Cardiac muscle cell (in vitro differentiated cells and primary cell): ENCODE measurements at regions not wholly inside any gene's neighbourhood (a gene's known extent, or its start where the extent isn't known, plus 50 kb on each side); places are given as distances from the start of the nearest gene placed in this dataset.
A peak's percentile ranks its signal among the peaks of the same experiment; 100 is the strongest.

Experiments
- DNase-seq, 2 donors: peaks; one replicate each; pipeline versions ENCODE4 v3.0.0 to v3.0.0-alpha.2; 2010 to 2017; ENCODE audit warnings: low read depth in 1 of 2, low spot score in 1 of 2
- H3K27ac ChIP-seq: fragments of 200-600 bp; sonication (generic); 2 replicates; pipeline ENCODE4 v1.5.1; 2016
- H3K27me3 ChIP-seq: fragments of 200-600 bp; sonication (generic); 2 replicates; pipeline ENCODE4 v1.6.0; 2016; ENCODE audit warnings: control low read depth
- H3K36me3 ChIP-seq: fragments of 200-600 bp; sonication (generic); 2 replicates; pipeline ENCODE4 v1.5.1; 2016; ENCODE audit warnings: control low read depth
- H3K4me1 ChIP-seq: fragments of 200-600 bp; sonication (generic); 2 replicates; pipeline ENCODE4 v1.8.1; 2017; ENCODE audit warnings: low read depth, mild to moderate bottlenecking, mixed run types
- H3K4me3 ChIP-seq: fragments of 200-600 bp; sonication (generic); 2 replicates; pipeline ENCODE4 v1.5.1; 2016; ENCODE audit warnings: mild to moderate bottlenecking
- H3K9me3 ChIP-seq: fragments of 200-600 bp; sonication (generic); 2 replicates; pipeline ENCODE4 v1.5.1; 2017; ENCODE audit warnings: low read depth, mild to moderate bottlenecking, control low read depth
- TF ChIP-seq, protein P1 (sequence below): IDR thresholded peaks from 2 replicates; pipeline ENCODE4 v1.5.1; 2012; ENCODE audit warnings: low read depth, mild to moderate bottlenecking, low read length

DNA sequence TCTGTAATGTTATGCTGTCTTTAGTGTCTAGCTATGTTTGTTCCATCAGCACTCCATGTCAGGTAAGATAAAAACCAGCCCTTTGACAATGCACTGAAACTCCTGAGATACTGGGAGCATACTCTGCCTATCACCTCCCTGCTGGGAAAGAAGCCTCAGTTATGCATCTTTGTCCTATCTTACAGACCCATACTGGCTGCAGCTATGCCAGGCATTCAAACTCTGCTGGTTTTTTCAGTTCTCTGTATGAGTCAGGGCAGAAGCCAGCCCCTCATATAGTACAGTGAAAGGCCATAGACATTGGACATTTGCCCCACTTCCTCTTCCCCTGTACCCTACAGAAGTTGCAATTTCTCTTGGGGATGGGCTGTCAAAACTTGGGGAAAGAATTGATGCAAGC lies 181.1 kb upstream of the RGPD4 start:
- no peaks in the 10 kb centered on the region for H3K27me3 ChIP-seq
- TF ChIP-seq, protein P1, sequence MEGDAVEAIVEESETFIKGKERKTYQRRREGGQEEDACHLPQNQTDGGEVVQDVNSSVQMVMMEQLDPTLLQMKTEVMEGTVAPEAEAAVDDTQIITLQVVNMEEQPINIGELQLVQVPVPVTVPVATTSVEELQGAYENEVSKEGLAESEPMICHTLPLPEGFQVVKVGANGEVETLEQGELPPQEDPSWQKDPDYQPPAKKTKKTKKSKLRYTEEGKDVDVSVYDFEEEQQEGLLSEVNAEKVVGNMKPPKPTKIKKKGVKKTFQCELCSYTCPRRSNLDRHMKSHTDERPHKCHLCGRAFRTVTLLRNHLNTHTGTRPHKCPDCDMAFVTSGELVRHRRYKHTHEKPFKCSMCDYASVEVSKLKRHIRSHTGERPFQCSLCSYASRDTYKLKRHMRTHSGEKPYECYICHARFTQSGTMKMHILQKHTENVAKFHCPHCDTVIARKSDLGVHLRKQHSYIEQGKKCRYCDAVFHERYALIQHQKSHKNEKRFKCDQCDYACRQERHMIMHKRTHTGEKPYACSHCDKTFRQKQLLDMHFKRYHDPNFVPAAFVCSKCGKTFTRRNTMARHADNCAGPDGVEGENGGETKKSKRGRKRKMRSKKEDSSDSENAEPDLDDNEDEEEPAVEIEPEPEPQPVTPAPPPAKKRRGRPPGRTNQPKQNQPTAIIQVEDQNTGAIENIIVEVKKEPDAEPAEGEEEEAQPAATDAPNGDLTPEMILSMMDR = no peak
- no peaks in the 10 kb centered on the region for H3K9me3 ChIP-seq
- H3K4me1 ChIP-seq = no peaks in the 10 kb centered on the region
- no peak overlapping the region for H3K27ac ChIP-seq
- H3K36me3 ChIP-seq = no peaks in the 10 kb centered on the region
- no peak overlapping the region for H3K4me3 ChIP-seq
- DNase-seq = peak in 1 of 2 donors; percentile 15

DNA sequence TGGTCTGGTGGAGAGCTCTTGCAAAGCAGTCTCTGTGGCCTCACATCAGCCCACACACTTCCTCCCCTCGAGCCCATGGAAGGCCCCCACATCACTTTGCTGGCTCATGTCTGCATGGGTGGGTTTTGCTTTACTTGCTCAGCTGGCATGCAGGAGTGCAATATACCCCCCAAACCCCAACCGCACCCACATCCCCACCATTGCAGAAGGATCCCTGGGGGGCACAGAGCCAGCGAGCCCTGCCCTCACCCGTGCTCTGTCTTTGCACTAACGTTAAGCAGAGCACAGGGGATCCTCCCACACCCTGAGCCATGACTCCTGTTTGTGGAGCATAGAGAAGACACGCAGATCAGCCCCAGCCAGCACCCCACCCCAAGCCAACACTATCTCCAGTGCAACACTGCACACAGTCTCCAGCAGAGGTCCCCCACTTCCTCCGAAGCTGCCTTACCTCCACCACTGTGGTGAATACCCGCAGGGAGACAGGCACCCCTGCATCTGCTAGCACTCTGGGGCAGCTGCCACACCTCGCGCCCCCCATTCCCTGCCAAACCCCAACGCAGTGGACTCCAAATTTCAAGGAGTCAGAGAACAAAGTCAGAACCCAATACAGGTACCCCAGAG lies 177.8 kb upstream of the RGPD4 start:
- TF ChIP-seq, protein P1 = no peak
- Histone ChIP-seq H3K4me1 (no peaks in the 10 kb centered on the region), H3K27ac (no peak overlapping the region), H3K27me3 (no peaks in the 10 kb centered on the region), H3K9me3 (no peaks in the 10 kb centered on the region), H3K4me3 (no peak overlapping the region), H3K36me3 (no peaks in the 10 kb centered on the region)
- DNase-seq = no peak

DNA sequence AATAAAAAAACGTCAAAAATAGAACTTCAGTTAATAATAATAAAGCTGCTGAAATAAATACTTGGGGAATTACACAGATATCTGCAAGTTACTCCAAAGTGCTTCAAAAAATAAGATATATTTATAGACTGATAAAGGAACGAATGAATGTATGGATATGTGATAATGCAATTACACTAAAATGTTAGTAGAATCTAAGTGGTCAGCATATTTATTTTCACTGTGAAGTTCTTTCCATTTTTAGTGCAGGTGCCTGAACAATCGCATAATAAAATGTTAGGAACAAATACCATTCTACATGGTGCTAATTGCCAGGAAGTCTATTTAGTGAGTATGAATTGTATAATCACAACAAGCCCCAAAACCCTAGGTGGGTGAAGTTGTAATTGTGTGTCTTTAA lies 169.6 kb upstream of the RGPD4 start:
- Histone ChIP-seq H3K27ac (no peak overlapping the region), H3K4me3 (no peak overlapping the region), H3K9me3 (no peaks in the 10 kb centered on the region), H3K27me3 (no peaks in the 10 kb centered on the region), H3K4me1 (peaks cover 7% of the 10 kb centered on the region), H3K36me3 (no peaks in the 10 kb centered on the region)
- no peak for DNase-seq
- TF ChIP-seq, protein P1 = no peak

DNA sequence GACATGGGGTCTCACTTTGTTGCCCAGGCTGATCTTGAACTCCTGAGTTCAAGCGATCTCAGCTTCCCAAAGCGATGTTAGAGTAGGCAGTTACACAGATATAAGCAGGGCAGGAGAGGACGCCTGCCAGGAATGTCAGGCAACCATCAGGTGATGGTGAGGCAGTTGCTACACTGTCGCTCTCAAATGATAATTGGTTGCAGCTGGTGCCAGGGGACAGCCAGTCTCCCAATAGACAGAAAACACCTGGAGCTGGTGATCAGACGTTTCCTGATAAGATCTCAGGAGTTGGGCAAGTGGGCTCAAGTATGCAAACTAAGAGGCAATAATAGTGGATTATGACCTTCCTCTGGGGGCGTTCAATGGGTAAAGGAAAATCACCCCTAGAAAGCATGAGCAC lies 163.1 kb upstream of the RGPD4 start:
- DNase-seq = no peak
- TF ChIP-seq, protein P1 = no peak
- Histone ChIP-seq H3K27me3 (no peaks in the 10 kb centered on the region), H3K4me3 (no peak overlapping the region), H3K9me3 (no peaks in the 10 kb centered on the region), H3K36me3 (no peaks in the 10 kb centered on the region), H3K4me1 (no peaks in the 10 kb centered on the region), H3K27ac (no peak overlapping the region)

DNA sequence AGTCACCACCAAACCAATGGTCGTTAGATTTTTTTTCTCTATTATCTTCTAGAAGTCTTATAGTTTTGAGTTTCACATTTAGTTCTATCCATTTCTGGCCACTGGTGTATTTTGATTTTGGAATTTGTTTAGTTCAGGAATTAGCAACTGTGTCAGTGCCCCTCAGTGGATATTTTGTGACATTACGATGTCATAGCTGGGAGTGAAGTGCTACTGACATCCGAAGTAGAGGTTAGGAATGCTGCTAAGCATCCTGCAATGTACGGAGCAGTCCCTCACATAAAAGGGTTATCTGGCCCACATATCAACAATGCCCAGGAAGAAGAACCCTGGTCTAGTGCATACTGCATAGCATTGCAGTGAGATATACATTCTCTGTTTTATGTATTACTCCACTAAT lies 157.4 kb upstream of the RGPD4 start:
- H3K27me3 ChIP-seq = no peaks in the 10 kb centered on the region
- no peaks in the 10 kb centered on the region for H3K9me3 ChIP-seq
- no peak overlapping the region for H3K4me3 ChIP-seq
- TF ChIP-seq, protein P1 = peak; percentile 19
- no peak overlapping the region for H3K27ac ChIP-seq
- H3K4me1 ChIP-seq = no peaks in the 10 kb centered on the region
- H3K36me3 ChIP-seq = no peaks in the 10 kb centered on the region
- DNase-seq = peak in 1 of 2 donors; percentile 31
